Activated T-cell treated with anti-CD3 and anti-CD28 coated beads, Interleukin-2, amount 50 U/mL, for 72 hours (primary cell): ENCODE measurements at regions not wholly inside any gene's neighbourhood (a gene's known extent, or its start where the extent isn't known, plus 50 kb on each side); places are given as distances from the start of the nearest gene placed in this dataset.
"Not testable (repeated sequence)": the region's sequence is repeated elsewhere in the genome, so short reads cannot be mapped to it uniquely, and the experiment has no call there.

ENCODE experiments used
- ATAC-seq, 2 donors: fragments of 150-1000 bp; cut with Tn5 transposase; replicated peaks in 1 of 2; 2 replicates each; pipeline ENCODE4 v1.10.0; 2021; ENCODE audit warnings: moderate library complexity in 2 of 2, mild to moderate bottlenecking in 1 of 2
- DNase-seq, 2 donors: peaks; one replicate each; pipeline ENCODE4 v3.0.0; 2021 to 2022; ENCODE audit warnings: mixed read lengths in 1 of 2
- H3K27ac Mint-ChIP-seq: one replicate; pipeline ENCODE4 v1.8.0; 2022; ENCODE audit warnings: mild to moderate bottlenecking, moderate library complexity, mixed read lengths
- H3K27me3 Mint-ChIP-seq: one replicate; pipeline ENCODE4 v1.8.0; 2022; ENCODE audit warnings: low read depth, mixed read lengths
- H3K36me3 Mint-ChIP-seq, 2 donors: one replicate each; pipeline ENCODE4 v1.8.0; 2022; ENCODE audit warnings: mixed read lengths in 2 of 2, mild to moderate bottlenecking in 1 of 2; ENCODE audit not compliant: insufficient read depth in 2 of 2
- H3K4me1 Mint-ChIP-seq: one replicate; pipeline ENCODE4 v1.8.0; 2022; ENCODE audit warnings: low read depth, mixed read lengths
- H3K4me3 Mint-ChIP-seq, 2 donors: one replicate each; pipeline ENCODE4 v1.8.0; 2022; ENCODE audit warnings: mild to moderate bottlenecking in 2 of 2, mixed read lengths in 2 of 2, moderate library complexity in 2 of 2
- H3K9me3 Mint-ChIP-seq, 2 donors: one replicate each; pipeline ENCODE4 v1.8.0; 2022; ENCODE audit warnings: mixed read lengths in 2 of 2

DNA sequence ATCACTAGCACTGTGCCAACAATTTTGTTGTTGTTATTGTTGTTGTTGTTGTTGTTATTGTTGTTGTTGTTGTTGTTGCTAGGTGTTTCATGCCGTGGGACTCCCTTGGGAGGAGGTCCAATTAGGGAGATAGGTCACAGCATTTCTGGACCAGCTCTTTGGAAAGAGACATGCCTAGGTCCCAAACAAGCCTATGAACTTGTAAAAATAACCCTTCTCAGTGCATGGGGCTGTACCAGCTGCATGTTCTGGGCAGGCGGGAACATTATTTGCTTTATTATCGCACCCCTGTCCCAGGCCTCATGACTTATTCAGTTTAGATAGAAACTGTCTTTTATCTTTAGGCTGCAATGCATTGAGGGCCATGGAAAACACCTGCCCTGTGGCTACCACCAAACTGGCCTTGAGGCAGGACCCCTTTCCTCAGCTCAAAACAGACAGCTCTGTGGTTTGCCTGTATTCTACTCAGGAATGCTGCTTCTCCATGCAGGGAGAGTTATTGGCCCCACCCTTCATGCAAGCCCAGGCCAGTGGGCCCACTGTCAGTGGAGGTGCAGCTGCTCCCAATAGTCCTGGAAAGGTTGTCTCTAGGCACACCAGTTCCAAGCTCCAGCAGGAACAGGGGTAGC is 386.5 kb upstream of the BRINP3 start:
- H3K27ac Mint-ChIP-seq, result no peak overlapping the region
- no peak for DNase-seq
- H3K4me1 Mint-ChIP-seq, result no peaks in the 10 kb centered on the region
- H3K36me3 Mint-ChIP-seq, result no peaks in the 10 kb centered on the region
- H3K9me3 Mint-ChIP-seq, result peaks cover 3 to 11% of the 10 kb centered on the region in 2 donors
- H3K27me3 Mint-ChIP-seq, result no peaks in the 10 kb centered on the region
- no peak for ATAC-seq
- no peak overlapping the region for H3K4me3 Mint-ChIP-seq

GRCh38 chr1:190880352-190880751 is 402.7 kb upstream of the BRINP3 start:
- no peaks in the 10 kb centered on the region for H3K36me3 Mint-ChIP-seq

GRCh38 chr1:190881064-190881463 is 403.4 kb upstream of the BRINP3 start:
- H3K4me1 Mint-ChIP-seq, result no peaks in the 10 kb centered on the region
- no peak overlapping the region for H3K4me3 Mint-ChIP-seq
- ATAC-seq (no peak), DNase-seq (no peak)
- no peaks in the 10 kb centered on the region for H3K36me3 Mint-ChIP-seq
- no peak overlapping the region for H3K27ac Mint-ChIP-seq
- no peaks in the 10 kb centered on the region for H3K27me3 Mint-ChIP-seq
- H3K9me3 Mint-ChIP-seq, result peaks cover 6% of the 10 kb centered on the region in 2 donors

More at GRCh38 chr1:190880352-190880751, 402.7 kb upstream of the BRINP3 start:
- Mint-ChIP-seq H3K4me3 (no peak overlapping the region), H3K27ac (no peak overlapping the region), H3K27me3 (no peaks in the 10 kb centered on the region), H3K4me1 (no peaks in the 10 kb centered on the region), H3K9me3 (peaks cover 3 to 4% of the 10 kb centered on the region in 2 donors)
- no peak for ATAC-seq
- no peak for DNase-seq

DNA sequence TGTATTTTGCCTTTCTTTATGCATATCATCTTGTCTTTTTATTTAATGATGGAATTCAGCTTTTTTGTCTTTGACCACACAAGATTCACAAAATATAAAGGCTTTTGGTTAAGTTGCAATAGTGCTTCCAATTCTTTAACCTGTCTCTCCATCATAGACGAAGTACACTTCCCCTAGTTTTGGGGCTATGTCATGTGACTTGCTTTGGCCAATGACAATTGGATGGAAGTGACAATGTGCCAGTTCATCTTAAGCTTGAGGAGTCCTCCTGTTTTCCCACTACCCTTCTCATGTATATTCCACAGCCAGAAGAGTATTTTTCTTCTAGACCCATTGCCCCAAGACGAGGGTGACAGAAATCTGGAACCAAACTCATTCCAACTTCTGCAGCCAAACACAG is 419.6 kb upstream of the BRINP3 start:
- peaks cover 1 to 2% of the 10 kb centered on the region in 2 donors for H3K36me3 Mint-ChIP-seq
- H3K27me3 Mint-ChIP-seq, result no peaks in the 10 kb centered on the region
- H3K4me1 Mint-ChIP-seq, result no peaks in the 10 kb centered on the region
- H3K9me3 Mint-ChIP-seq, result peaks cover 13% of the 10 kb centered on the region in 2 donors
- DNase-seq (no peak), ATAC-seq (no peak)
- H3K4me3 Mint-ChIP-seq, result no peak overlapping the region
- no peak overlapping the region for H3K27ac Mint-ChIP-seq

DNA sequence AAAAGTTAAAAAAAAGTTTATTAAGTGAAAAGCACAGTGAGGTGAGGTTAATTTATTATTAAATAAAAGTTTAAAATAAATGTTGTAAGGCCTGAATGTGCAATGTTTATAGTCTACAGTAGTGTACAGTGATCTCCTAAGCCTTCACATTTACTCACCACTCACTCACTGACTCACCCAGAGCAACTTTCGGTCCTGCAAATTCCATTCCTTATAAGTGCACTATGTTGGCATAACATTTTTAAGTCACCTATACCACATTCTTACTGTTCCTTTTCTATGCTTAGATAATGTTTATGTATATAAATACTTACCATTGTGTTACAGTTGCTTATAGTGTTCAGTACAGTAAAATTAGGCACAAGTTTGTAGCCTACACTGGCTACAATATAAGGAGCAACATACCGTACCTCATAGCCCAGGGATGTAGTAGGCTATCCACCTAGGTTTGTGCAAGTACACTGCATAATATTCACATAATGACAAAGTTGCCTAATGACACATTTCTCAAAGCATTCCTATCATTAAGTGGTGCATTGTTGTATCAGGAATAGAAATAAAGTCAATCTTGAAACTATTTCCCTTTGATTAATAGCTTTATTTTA is 426.5 kb upstream of the BRINP3 start:
- H3K4me1 Mint-ChIP-seq, result no peaks in the 10 kb centered on the region
- DNase-seq, result no peak
- no peaks in the 10 kb centered on the region for H3K27me3 Mint-ChIP-seq
- H3K9me3 Mint-ChIP-seq, result peaks cover 8 to 16% of the 10 kb centered on the region in 2 donors
- H3K4me3 Mint-ChIP-seq, result no peak overlapping the region
- H3K27ac Mint-ChIP-seq, result no peak overlapping the region
- peaks cover 0 to 2% of the 10 kb centered on the region in 2 donors for H3K36me3 Mint-ChIP-seq
- ATAC-seq, result no peak

GRCh38 chr1:190906206-190906725 is 428.6 kb upstream of the BRINP3 start:
- H3K27me3 Mint-ChIP-seq, result no peaks in the 10 kb centered on the region
- ATAC-seq, result no peak
- no peak overlapping the region for H3K4me3 Mint-ChIP-seq
- H3K4me1 Mint-ChIP-seq, result no peaks in the 10 kb centered on the region
- H3K36me3 Mint-ChIP-seq, result no peaks in the 10 kb centered on the region
- no peak overlapping the region for H3K27ac Mint-ChIP-seq
- DNase-seq, result no peak
- peaks cover under 1 to 8% of the 10 kb centered on the region in 2 donors for H3K9me3 Mint-ChIP-seq

- ATAC-seq, result no peak
- no peak for DNase-seq
Observed at GRCh38 chr1:190908246-190908645, 430.6 kb upstream of the BRINP3 start.

DNA sequence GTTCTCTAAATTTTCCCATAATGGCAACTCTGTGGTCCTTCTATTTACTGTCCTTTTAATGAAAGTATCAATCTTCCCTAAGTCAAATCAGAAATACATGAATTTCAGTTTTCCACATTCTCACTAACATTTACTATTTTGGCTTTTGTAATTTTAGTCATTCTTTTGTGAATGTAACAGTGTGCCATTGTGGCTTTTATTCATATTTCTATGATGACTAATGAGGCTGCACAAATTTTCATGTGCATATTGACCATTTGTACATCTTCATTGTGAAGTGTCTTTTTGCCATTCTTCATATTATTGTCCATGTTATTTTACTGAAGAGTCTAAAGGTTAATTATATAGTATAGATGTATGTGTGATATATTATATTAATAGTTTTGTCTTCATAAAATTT is 431.0 kb upstream of the BRINP3 start:
- Mint-ChIP-seq H3K27me3 (no peaks in the 10 kb centered on the region), H3K27ac (no peak overlapping the region), H3K9me3 (peaks cover 4% of the 10 kb centered on the region in 2 donors), H3K36me3 (no peaks in the 10 kb centered on the region), H3K4me1 (no peaks in the 10 kb centered on the region), H3K4me3 (no peak overlapping the region)
- no peak for ATAC-seq
- no peak for DNase-seq

More at GRCh38 chr1:190908246-190908645, 430.6 kb upstream of the BRINP3 start:
- Mint-ChIP-seq H3K9me3 (peaks cover 4% of the 10 kb centered on the region in 2 donors), H3K4me3 (no peak overlapping the region), H3K27ac (no peak overlapping the region), H3K36me3 (no peaks in the 10 kb centered on the region), H3K4me1 (no peaks in the 10 kb centered on the region), H3K27me3 (no peaks in the 10 kb centered on the region)

DNA sequence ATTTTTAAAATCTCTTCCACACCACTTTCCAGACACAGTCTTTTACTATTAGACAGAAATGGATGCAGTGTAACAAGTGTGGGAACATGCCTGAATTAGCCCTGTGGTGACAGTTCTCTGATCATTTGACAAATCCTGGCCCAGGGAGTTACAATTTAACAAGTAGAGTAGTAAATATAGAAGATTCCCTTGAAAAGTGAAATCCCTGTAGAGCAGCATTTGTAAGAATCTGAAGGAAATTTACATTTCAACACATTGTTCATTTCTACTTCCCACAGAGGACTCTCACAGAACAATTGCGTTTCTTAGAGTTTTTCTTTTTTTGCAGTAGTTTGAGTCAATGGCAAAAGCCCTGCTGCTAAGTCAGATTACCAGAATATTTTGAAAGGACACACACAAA is 458.3 kb upstream of the BRINP3 start:
- Mint-ChIP-seq H3K4me3 (no peak overlapping the region), H3K4me1 (no peaks in the 10 kb centered on the region), H3K36me3 (no peaks in the 10 kb centered on the region), H3K27me3 (no peaks in the 10 kb centered on the region), H3K27ac (no peak overlapping the region), H3K9me3 (peaks cover 2 to 3% of the 10 kb centered on the region in 2 donors)
- no peak for DNase-seq
- ATAC-seq, result no peak

DNA sequence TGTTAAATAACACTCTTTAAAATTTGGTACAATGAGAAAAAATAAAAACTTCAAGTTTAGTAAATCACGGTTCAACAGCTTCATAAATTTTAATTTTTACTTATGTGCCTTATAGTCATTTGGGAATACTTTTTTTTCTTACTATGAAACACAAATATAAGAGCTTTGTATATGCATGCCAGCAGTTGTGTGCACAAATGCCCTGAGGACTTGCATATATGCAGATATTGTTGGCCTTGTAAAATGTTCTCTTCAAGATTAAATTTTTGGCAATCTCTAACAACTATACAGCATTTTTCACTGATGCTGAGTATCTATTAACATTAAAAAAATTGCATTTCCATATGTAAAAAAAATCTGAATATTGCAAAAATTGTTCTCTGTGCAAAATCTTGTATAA is 458.7 kb upstream of the BRINP3 start:
- Mint-ChIP-seq H3K27me3 (no peaks in the 10 kb centered on the region), H3K4me3 (no peak overlapping the region), H3K4me1 (no peaks in the 10 kb centered on the region), H3K9me3 (peaks cover 2 to 3% of the 10 kb centered on the region in 2 donors), H3K27ac (no peak overlapping the region), H3K36me3 (no peaks in the 10 kb centered on the region)
- no peak for DNase-seq
- no peak for ATAC-seq

- no peaks in the 10 kb centered on the region for H3K4me1 Mint-ChIP-seq
- DNase-seq (no peak), ATAC-seq (no peak)
- H3K27me3 Mint-ChIP-seq, result no peaks in the 10 kb centered on the region
- no peak overlapping the region for H3K4me3 Mint-ChIP-seq
- H3K27ac Mint-ChIP-seq, result no peak overlapping the region
- H3K36me3 Mint-ChIP-seq, result no peaks in the 10 kb centered on the region
- peaks cover 2 to 4% of the 10 kb centered on the region in 2 donors for H3K9me3 Mint-ChIP-seq
Observed at GRCh38 chr1:190940951-190941350, 463.3 kb upstream of the BRINP3 start.

DNA sequence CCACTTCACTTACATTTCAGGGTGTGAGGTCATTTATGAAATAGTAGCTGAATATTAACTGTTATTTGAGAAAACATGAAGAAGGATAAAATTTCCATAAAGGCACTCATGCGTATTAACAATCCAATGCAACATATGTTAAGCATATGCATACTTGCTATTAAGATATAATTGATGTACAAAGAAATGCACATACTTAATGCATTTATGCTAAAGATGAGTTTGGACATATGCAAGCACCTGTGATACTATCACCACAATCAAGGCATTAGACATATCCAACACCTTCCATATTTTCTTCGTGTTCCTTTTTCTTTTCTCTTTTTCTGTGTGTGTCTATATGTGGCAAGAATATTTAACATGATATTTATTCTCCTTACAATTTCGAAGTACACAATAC is 464.8 kb upstream of the BRINP3 start:
- Mint-ChIP-seq H3K27me3 (no peaks in the 10 kb centered on the region), H3K36me3 (no peaks in the 10 kb centered on the region)
- no peak for ATAC-seq

GRCh38 chr1:190943722-190944121 is 466.1 kb upstream of the BRINP3 start:
- H3K4me1 Mint-ChIP-seq, H3K27me3 Mint-ChIP-seq, H3K27ac Mint-ChIP-seq, H3K4me3 Mint-ChIP-seq, H3K36me3 Mint-ChIP-seq, H3K9me3 Mint-ChIP-seq, DNase-seq, ATAC-seq: not testable (repeated sequence)

More for the DNA sequence above, 464.8 kb upstream of the BRINP3 start:
- Mint-ChIP-seq H3K4me1 (no peaks in the 10 kb centered on the region), H3K4me3 (no peak overlapping the region), H3K9me3 (peaks cover 4 to 5% of the 10 kb centered on the region in 2 donors), H3K27ac (no peak overlapping the region)
- no peak for DNase-seq

- no peak overlapping the region for H3K27ac Mint-ChIP-seq
- no peak overlapping the region for H3K4me3 Mint-ChIP-seq
- H3K4me1 Mint-ChIP-seq, result no peaks in the 10 kb centered on the region
- peaks cover 1 to 7% of the 10 kb centered on the region in 2 donors for H3K9me3 Mint-ChIP-seq
- DNase-seq, result no peak
- no peaks in the 10 kb centered on the region for H3K36me3 Mint-ChIP-seq
- H3K27me3 Mint-ChIP-seq, result no peaks in the 10 kb centered on the region
- no peak for ATAC-seq
Observed at GRCh38 chr1:190949939-190950338, 472.3 kb upstream of the BRINP3 start.
